ENCODE measurements at regions not wholly inside any gene's neighbourhood (a gene's known extent, or its start where the extent isn't known, plus 50 kb on each side); places are given as distances from the start of the nearest gene placed in this dataset.
A peak's percentile ranks its signal among the peaks of the same experiment; 100 is the strongest.

DNA sequence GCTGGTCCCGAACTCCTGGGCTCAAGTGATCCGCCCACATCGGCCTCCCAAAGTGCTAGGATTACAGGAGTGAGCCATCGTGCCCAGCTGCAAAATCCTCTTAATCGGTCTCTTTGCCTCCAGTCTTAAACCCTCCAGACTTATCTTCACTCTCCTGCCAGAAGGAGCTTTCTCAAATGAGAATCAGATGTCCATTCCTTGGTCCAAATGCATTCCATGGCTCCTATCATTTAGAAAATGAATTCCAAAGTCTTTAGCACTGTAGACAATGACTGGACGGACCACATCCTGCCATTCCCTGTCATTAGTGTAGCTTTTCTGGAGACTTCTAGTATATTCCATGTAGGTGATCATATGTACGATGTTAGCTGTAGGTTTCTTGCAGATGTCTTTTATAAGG is 141.9 kb downstream of the ID4 start:
- no peak for DNase-seq

- DNase-seq: no peak
Measured at GRCh38 chr6:19979986-19980385, 142.8 kb downstream of the ID4 start.

DNA sequence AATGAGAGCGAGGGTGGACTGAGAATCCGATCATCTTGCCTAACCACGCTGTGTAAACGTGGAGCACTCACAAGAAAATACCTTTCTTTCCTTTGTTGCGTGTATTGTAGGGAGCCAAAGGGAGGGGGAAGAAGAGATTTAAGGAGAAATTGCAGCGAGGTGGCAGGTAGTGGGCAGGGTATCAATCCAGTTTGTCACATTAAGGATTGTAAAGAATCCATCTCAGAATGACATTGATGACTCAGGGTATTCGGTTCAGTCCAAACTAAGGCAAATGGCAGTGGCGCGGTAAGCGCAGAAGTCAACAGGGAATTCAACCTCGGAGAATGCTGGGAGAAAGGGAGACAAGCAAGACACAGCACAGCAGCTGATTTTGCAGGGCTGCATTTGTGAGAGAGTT is 146.2 kb downstream of the ID4 start:
- no peak for DNase-seq

GRCh38 chr6:19986691-19987438 is 149.7 kb downstream of the ID4 start:
- no peak for DNase-seq

GRCh38 chr6:19988555-19988954 is 151.4 kb downstream of the ID4 start:
- DNase-seq: no peak

- DNase-seq: no peak
Measured at GRCh38 chr6:19991176-19991575, 154.0 kb downstream of the ID4 start.

DNA sequence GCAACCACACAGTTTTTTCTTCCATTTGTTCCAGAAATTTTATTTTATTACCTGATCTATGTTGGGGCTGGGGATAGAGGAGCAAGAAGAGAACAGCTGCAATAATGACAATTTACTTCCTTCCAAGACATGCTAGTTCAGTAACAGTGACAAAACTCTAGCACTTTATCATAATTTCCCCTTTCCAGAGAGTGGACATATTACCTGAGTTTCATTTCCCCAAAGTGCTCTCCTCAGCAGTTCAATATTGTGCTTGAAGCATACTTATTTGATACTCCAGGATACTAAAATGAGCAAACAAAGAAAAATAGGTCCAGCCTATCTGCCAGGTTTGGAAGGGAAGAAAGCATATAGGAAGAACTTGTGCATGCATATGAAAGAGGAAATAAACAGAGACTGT is 157.7 kb downstream of the ID4 start:
- DNase-seq: no peak

DNA sequence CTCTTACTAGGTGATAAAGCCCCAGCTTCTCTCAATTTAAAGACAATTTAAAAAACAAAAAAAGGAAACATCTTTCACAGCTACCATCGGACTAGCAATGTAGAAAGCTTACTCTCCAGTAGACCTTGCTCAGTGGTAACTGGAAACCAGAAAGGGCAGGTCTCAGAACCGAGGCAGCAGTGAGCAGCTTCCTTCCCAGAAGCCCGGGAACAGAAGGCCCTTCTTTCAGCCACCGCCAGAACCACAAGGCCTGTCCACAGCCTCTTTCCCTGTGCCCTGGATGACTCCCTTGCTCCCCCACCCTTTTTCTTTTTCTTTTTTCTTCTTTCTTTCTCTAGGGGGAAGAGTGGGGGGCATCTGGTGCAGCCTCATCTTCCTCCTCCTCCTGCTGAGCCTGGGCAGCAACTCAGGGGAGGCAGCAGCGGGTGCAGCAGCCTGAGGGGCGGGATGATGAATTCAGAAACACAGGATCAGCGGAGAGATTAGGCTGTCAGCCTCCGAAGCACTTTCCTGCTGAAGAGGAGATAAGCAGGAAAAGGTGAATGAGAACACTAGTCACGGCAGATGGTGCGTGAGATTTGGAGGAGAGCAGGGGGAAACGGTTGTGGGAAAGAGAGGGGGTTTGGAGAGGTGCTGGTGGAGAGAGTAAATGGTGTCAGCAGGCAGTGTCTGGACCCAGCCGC is 158.5 kb downstream of the ID4 start:
- DNase-seq: no peak

- DNase-seq: no peak
Measured at GRCh38 chr6:19997104-19997503, 159.9 kb downstream of the ID4 start.

- DNase-seq: no peak
Measured at GRCh38 chr6:19998541-19998940, 161.4 kb downstream of the ID4 start.

GRCh38 chr6:19999319-20000191 is 162.4 kb downstream of the ID4 start:
- DNase-seq: no peak

DNA sequence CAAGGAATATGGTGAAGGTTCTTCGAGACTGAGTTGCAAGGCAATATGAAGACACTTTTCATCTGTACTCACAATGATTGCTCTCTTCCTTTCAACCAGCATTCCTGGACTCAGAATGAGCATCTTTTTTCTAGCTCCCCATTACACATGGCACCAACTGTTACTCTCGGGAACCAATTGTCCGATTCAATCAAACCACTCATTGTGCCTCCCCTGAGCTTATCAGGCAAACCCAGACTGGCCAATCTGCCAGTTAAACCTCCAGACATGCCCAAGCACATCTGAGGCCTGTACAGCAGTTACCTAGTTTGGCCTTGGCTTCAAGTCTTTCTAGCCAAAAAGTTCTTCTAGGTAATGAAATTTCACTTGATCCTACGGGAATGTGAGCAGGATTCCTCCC is 164.1 kb downstream of the ID4 start:
- DNase-seq: no peak

DNA sequence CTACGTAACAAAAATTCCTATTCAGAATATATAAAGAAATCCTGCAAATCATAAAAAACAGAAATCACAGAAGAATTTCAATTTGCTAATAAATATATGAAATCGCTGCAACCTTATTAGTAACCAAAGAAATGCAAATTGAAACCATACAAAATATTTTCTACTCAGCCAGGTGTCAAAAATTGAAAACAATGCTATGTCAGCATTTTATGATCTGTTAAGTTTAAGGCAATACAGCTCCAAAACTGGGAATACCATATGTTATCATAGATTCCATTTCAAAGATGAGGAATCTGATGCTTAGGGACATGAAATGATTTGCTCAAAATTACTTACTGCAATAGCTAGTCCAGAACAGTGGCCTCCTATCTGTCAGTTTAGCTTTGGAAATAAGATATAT is 168.9 kb downstream of the ID4 start:
- DNase-seq: no peak

DNA sequence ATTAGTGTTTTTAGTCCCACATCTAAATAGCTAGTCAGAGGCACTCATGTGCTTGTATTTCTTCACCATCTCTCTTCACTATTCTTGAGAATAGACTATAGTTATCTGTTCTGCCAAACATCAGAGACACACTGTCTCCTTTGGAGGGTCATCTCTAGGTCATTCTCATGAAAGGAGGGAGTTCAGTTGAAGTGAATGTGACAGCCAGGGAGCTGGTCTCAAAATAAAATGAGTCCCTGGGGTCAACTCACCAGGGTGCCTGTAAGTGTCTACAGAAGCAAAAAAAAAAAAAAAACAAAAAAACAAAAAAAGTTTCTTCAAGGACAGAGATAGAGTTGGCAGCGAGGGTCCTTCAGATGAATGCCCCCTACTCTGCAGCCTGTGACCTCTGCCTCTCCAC is 171.0 kb downstream of the ID4 start:
- DNase-seq: no peak

DNA sequence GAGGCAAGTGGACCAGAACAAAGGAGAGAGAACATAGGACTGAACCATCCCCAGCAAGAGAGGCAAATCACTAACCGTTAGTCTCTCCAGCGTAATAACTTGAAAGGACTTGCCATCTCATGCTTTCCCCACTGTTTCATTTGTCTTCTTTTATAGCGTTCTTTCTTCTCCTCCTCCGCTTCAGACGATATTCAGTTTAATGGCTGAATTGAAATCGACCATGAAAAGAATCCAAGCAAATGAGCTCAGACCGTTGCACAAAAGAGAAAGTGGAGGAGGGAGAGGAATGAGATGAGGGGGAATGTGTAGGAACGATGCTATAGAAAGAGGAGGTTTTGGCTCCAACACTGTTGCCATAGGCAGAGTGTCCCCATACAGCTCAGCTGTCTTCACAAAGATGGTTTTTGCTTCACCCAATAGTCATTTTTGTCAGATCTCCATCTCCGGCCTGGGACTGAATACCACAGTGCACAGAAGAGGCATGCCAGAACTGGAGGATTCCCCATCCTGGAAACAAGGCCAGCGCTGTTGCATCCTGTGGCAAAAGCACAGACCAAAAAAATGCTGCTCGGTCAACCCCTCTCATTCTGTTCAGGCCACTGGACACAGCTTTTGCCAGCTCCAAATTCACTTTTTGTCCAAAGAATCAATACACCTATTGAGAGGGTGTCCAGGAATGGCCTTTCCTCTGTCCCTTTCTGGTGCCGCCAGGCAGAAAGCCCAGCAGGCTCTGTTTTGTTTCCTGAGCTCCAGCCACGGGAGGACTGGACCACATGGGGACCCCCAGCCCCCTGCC is 176.1 kb downstream of the ID4 start:
- DNase-seq: no peak

DNA sequence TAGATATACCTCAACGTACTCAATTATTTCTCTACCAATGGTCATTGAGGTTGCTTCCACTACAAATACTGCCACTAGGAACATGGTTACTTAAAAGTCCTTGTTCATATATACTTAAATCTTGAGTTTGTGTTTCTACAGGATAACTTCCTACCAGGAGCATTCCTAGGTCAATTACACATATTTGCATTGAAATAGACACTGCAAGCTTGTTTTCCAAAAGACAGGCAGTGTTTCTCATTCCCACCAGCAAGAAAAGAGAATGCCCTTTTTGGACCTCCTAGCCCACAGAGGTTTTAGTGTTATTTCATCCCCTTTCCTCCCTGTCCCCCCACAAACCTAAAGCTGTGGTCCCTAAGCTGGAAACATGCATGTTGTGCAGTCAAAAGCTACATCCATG is 177.3 kb downstream of the ID4 start:
- DNase-seq: no peak

DNA sequence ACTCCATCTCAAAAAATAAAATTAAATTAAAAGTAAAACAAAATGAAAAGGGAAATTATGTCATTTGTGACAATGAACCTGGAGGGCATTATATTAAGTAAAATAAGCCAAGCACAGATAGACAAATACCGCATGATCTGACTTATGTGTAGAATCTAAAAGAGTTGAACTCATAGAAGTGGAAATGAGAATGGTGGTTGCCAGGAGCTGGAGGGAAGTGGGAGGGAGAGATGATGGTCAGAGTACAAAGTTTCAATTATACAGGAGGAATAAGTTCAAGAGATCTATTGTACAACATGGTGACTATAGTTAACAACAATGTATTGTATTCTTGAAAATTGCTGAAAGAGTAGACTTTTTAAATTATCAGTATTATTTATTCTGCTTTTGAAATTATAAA is 183.4 kb downstream of the ID4 start:
- no peak for DNase-seq

DNA sequence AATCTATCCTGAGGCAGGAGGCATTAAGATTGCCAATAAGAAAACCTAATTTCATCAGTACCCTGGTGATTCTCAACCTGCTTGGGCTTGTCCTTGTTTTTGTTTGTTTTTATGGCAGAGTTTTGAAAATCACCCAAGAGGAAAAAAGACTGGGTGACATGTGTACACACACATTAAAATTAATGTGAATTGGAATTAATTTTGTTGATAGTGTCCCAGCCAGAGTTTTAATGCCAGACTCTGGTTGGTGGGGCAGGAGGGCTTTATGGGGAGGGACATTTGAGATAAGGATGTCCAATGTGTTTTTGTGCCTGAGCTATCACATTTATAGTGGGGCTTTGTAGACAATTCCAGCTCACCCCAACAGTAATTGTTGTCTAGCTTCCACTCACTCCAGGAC is 184.6 kb downstream of the ID4 start:
- DNase-seq: no peak

DNA sequence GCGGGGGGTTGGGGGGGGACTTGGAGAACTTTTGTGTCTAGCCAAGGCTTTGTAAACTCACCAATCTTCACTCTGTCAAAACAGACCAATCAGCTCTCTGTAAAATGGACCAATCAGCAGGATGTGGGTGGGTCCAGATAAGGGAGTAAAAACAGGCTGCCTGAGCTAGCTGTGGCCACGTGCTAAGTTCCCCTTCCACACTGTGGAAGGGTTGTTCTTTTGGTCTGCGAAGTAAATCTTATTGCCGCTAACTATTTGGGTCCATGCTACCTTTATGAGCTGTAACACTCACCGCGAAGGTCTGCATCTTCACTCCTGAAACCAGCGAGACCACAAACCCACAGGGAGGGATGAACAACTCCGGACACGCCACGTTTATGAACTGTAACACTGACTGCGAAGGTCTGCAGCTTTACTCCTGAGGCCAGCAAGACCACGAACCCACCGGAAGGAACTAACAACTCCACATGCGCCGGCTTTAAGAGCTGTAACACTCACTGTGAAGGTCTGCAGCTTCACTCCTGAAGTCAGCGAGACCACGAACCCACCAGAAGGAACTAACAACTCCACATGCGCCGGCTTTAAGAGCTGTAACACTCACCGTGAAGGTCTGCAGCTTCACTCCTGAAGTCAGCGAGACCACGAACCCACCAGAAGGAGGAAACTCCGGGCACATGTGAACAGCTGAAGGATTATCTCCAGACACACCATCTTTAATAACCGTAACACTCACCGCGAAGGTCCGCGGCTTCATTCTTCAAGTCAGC is 186.6 kb downstream of the ID4 start:
- peak; percentile 13 for DNase-seq

DNA sequence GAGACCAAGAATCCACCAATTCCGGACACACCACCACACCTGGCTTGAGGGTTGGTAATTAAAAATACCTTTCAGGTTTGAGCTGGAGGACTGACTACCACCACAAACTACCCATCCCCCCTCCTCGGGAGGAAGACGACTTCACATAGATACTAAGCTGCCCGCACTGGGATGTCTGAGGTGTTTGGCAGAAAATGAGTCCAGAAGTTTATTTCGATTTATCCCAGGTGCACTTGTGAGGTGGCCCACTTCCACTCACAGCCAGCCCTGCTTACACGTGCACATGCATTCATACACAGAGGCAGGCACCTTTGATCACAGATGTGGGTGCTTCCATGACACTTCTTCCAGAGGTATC is 187.1 kb downstream of the ID4 start:
- DNase-seq: no peak

GRCh38 chr6:20024978-20025377 is 187.3 kb downstream of the MBOAT1 start:
- no peak for DNase-seq

GRCh38 chr6:20025681-20026080 is 186.6 kb downstream of the MBOAT1 start:
- DNase-seq: no peak

Measured in activated CD4-positive, alpha-beta T cell treated with anti-CD3 and anti-CD28 coated beads for 1 hour (primary cell).